Neural cell (in vitro differentiated cells): ENCODE measurements at regions not wholly inside any gene's neighbourhood (a gene's known extent, or its start where the extent isn't known, plus 50 kb on each side); places are given as distances from the start of the nearest gene placed in this dataset.

ENCODE experiments used
- CTCF ChIP-seq: fragments of 450-650 bp; IDR thresholded peaks from 2 replicates; pipeline ENCODE4 v1.5.1; 2014; ENCODE audit warnings: antibody characterized with exemption, mild to moderate bottlenecking, moderate library complexity; ENCODE audit not compliant: poor library complexity, severe bottlenecking
- EZH2 ChIP-seq: fragments of 200-600, 300-800 bp; shearing (Covaris generic), sonication (generic); IDR thresholded peaks from 2 replicates; pipeline ENCODE4 v1.6.1; 2014; ENCODE audit warnings: antibody characterized with exemption, low read length, borderline replicate concordance, mild to moderate bottlenecking; ENCODE audit not compliant: insufficient read depth, poor library complexity, severe bottlenecking
- POLR2AphosphoS5 ChIP-seq: IDR thresholded peaks from 2 replicates; pipeline ENCODE4 v1.6.1; 2012
- RAD21 ChIP-seq: fragments of 450-650 bp; conservative IDR thresholded peaks from 2 replicates; pipeline ENCODE4 v1.6.1; 2014; ENCODE audit warnings: antibody characterized with exemption, mild to moderate bottlenecking, moderate library complexity
- REST ChIP-seq: IDR thresholded peaks from 2 replicates; pipeline ENCODE4 v1.6.1; 2012; ENCODE audit warnings: borderline replicate concordance
- SMC3 ChIP-seq: fragments of 450-650 bp; conservative IDR thresholded peaks from 2 replicates; pipeline ENCODE4 v1.6.1; 2014; ENCODE audit warnings: antibody characterized with exemption, mild to moderate bottlenecking, moderate library complexity; ENCODE audit not compliant: poor library complexity
- TAF1 ChIP-seq: IDR thresholded peaks from 2 replicates; pipeline ENCODE4 v1.6.1; 2012; ENCODE audit warnings: low read depth

GRCh38 chr3:14256046-14256445 lies 77.4 kb downstream of the LSM3 start:
- no peak for TF ChIP-seq TAF1
- no peak for TF ChIP-seq CTCF
- TF ChIP-seq REST, result no peak
- TF ChIP-seq POLR2AphosphoS5, result no peak
- TF ChIP-seq SMC3, result no peak
- TF ChIP-seq RAD21, result no peak
- TF ChIP-seq EZH2, result no peak
